GM21825 (cell line): ENCODE measurements at regions not wholly inside any gene's neighbourhood (a gene's known extent, or its start where the extent isn't known, plus 50 kb on each side); places are given as distances from the start of the nearest gene placed in this dataset.

Source experiments
- ATAC-seq: cut with Tn5 transposase; IDR thresholded peaks from one replicate; pipeline ENCODE4 v1.9.1; 2021; ENCODE audit warnings: mild to moderate bottlenecking, moderate library complexity; ENCODE audit not compliant: unreplicated experiment

DNA sequence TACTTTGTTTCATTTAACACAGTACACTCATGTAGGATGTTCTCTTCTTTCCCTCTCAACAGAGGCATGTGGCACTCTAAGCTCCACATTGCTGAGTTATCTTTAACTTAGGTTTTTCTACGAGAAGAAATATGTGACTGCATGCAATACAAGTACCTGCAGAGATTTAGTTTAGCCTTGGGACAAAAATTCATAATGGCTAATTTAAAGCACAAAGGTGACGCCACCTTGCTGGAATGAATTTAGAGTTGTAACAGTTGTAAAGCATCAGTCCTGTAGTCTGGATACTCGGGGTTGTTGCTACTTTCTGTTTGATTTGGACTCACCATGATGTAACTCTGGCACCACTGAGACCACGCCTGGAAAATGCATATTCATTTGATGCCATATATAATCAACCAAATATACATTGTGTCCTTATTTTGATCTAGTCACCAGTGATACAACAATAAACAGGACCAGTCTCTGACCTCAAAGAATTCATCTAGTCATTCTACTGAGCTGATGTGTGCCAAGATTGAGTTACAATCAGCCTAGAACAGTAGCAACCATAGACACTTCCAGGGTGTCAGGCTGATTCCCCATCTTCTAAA, 451.0 kb upstream of the ZFP42 start:
- no peak for ATAC-seq

DNA sequence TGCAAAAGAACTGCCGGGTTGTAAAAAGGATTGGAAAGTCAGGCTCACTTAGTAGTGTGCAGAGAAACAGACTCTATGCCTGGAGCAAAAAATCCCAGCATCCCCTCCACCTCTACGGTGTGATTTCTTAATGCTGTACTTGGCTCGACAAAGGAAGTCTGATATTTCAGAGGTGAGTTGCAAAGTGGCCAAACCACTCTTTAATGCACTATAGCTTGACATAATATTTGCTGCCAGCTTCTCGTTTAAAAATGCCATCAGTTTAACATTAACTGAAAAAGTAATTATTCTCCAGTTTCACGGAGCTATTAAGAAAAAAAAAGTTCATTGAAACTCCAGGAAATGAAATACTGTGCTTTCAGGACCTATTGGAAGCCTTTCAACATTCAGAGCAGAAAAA, 448.3 kb upstream of the ZFP42 start:
- ATAC-seq, result no peak

DNA sequence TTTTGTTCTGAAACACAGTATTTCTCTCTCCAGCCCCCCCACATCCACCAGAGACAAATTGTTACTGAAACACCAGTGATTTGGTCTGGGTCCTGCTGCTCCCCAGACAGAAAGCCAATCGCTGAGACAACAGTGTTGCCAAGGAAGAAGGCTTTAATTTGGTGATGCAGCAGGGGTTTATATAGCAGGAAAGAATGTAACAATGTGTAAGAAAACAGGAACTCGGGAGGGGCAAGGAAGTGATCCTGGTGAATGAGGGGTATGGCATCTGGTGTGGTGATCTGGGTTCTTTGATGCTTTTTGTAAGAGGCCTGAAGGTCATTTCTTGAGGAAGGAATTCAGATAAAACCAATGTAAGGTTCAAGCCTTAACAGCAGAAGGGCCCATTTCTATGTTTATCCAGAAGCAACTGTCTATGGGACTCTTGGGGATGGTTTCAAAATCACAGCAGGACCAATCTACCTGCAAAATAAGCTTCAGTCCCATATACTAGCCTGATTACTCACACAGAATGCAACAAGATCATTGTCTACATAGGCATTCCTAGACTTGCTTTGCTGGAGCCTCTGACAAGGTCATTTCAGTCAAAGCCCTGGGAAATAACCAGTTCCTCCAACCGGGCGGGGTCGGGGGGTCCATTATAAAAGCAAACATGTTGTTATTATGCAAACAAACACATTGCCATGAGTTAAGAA, 445.2 kb upstream of the ZFP42 start:
- ATAC-seq, result no peak

DNA sequence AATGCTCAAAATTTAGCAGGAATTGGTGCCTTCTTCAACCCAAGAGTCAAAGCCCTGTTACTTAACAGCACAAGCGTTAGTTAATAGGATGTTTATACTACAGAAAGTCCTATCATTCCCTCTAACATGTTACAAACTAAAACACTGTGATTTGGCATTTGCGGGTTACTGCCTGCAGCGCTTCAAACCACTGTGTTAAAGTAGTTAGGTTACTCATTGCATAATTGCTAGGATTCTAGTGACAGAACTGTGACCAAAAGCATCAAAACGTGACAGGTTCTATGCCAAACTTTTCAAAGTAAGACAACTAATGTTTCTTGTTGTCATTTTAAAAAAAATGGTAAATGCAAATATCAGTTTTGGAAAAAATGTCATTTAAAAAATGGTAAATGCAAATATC, 442.8 kb upstream of the ZFP42 start:
- ATAC-seq, result no peak

DNA sequence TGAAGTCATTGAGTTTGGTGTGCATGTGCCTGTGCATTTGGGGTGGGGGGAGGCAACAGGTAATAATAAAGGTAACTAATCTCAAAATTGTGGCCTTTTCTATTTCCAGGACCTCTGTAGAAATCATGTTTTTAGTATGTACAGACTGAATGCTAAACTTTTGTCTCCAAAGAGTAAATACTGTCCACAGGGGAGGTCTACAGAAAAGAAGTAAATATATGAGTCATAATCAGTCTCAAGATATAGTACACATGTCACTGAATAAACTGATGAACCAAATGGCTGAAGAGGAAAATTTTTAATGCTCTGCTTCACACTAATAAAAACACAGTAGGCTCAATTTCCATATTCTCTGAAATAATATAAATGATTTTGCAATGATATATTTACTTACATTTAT, 440.4 kb upstream of the ZFP42 start:
- no peak for ATAC-seq

DNA sequence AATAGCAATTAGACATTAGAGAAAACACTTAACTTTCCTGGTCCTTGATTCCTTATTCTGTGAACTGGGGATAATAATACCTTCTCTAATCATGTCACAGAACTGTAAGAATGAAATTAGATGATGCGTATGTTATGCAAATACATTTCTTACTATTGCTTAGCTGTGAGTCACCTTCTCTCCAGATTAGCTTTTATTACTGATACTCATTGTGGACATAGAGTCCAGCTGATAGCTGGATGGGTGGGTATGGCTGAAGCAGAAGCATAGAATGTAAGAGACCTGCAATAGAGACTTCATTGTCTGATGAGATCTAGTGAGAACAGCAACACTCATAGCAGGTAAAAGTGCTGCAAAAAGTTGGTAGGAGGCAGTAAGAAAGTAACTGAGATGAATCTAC, 437.2 kb upstream of the ZFP42 start:
- no peak for ATAC-seq

DNA sequence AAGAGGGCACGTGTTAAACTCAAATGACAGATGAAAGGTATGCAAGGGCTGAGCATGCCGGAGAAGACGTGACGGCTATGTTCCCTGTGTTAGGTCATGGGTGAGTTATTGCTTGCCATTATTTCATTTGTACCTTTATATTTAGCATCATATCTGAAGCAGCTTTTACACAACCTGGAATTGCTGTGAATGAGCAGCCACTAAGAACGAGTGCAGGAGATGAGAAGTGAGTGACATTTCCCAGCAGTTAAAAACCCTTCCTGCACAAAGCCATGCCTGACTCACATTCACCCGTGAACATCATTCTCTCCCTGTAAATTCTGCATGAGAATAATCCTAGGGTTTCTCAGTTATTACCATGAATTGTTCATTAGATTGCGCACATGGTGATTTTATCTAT, 433.2 kb upstream of the ZFP42 start:
- no peak for ATAC-seq

DNA sequence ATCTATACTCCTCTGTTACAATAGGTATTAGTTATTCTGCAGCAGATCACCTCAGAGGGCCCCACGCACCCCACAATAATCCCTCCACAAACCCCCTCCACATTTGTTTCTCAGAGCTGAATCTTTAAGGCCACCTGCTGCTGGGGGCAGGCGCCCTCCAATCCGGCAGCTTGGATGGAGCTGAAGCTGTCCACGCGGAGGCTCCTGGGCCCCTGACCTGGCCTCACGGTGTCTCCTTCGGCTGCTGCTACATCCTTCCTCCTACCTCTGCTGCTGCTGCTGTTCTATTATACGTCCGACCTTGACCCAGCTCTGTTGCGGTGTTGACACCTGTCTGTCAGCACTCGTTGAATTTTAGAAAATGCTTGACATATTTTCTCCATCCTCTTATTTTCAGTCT, 430.2 kb upstream of the ZFP42 start:
- ATAC-seq, result no peak

DNA sequence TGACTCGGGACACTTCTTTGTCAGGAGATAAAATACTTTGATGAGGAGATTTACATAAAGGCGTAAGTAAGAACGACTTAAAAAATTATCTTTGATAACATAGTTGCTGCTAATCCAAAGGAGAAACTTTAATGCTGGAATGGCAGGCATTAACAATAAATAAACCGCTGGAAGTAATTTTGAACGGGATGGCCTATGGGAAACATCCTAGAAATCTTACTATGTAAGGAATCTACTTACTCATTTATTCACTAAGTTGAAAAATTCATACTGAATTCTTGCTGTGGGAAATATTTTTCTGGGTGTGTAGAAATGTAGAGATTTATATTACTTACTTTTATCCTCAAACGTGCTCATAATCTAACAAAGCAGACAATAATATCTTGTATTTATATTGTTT, 425.7 kb upstream of the ZFP42 start:
- ATAC-seq, result no peak

DNA sequence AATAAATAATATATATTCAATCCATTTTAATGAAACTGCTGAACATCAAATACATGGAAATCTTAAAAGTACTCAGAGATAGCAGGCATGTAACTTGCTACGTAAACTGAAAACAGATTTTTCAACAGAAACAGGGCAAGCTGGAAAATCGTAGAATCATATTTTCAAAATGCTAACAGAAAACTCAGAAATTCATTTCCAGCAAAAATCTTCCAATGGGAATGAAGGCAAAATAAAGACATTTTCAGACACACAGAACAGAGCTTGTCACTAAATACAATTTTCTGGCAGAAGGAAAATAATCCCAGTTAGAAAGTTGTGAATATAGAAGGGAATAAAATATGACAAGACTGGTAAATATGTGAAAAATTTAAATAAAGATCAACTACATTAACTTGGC, 419.9 kb upstream of the ZFP42 start:
- no peak for ATAC-seq

DNA sequence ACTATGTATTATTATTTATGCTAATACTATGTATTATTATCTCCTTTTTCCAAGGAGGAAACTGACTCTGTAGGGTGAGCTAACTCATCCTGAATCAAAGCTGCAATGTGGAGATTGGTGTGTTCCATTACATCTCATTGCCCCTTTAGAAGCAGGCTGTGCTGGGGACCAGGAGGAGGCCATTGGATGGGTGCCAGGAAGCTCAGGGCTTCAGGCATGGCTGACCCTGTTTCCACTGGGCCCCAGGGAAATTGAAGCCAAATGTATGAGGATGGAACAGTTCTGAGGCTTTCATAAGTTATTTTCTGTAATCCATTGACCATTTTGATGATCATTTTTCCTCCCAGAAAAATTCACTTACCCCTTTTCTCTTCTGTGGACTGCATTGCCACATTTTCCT, 418.8 kb upstream of the ZFP42 start:
- ATAC-seq, result no peak

DNA sequence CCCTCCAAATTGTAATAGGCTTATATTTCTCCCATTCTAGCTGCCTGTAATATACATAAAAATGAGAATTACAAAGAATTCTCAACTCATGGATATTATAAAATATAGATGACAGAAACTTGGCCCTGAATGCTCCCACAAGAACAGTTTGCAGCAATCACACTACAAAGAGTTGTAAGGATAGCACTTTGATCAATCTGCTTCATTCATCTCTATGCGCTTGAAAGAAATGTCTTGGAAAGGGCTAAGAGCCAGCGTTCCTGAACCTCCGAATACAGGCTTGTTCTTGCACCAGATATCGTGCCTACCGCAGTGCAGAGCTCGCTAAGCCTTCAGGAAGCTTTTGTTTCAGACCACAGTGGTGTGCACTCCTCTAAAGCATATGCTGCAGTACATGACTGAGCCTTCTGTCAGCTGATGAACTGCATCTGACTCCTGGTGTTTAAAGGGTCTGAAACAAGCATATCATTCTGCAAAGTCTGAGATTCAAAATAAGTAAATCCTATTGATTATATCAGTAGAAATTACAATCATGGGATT, 417.6 kb upstream of the ZFP42 start:
- ATAC-seq, result no peak

DNA sequence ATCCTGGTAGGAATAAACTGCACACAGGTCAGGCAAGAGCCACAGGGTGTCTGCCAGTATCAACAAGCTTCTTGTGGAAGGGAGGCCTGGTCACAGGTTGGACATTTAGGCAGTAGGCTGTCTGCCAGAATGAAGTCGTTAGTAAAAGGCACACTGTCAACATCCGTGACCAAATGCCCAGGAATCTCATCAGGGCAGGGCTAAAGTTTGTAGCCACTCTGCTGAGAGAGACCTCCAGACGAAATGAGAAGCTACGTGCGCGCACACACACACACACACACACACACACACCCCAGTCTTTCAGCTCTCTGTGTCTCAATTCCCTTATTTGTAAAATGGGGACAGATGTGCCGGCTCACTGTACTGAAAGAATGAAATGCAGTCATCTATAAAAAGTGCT, 408.7 kb upstream of the ZFP42 start:
- ATAC-seq, result no peak

DNA sequence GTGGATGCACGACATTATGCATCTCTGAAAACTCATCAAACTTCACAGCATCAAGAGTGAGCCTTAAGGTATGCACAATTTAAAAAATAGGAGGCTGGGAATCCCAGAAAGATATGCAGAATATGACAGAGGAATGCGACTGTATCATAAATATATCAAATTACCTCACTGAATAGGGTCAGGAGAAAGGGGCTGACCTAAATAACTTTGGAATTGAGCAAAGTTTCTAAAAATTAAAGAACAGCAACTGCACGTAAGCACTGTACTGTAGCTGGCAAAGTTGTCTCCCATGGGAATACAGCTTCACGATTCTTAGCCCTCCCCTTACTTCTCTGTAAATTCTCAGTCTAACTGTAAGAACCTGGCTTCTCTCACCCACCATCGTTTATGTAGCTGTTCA, 397.4 kb upstream of the ZFP42 start:
- ATAC-seq, result no peak

DNA sequence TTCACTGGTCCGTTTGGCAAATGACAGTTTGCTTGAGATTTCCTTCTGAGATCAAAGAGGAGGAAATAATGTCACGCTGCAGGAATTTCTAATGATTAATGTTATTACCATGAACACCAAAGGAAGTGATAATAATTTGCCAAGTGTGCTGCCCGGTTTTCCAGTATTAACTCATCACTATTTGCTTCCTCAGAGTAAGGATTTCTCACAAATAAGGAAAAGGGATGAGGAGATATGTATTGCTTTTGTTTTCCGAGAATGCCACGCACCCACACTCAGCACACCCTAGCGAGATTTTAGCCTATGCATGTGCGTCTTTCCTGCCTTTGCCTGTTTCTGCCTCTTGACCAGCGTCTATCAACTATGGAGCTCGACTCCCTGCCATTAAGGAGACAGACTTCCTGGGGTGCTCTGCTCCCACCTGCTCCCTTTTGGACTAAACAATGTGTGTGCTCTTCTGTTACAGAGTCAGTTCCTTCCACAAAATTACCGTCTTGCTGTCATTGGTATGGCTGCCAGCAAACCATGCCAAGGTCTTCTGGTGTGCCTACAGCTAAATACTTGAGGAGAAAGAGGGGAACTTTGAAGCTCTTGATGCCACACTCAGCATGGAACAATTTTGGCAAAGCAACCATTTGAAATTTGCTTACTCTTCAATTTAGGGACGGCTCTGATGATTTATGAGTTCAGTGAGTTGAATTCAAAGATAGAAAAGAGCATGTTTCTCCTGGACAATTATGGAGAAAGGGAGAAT, 393.1 kb upstream of the ZFP42 start:
- ATAC-seq, result no peak

DNA sequence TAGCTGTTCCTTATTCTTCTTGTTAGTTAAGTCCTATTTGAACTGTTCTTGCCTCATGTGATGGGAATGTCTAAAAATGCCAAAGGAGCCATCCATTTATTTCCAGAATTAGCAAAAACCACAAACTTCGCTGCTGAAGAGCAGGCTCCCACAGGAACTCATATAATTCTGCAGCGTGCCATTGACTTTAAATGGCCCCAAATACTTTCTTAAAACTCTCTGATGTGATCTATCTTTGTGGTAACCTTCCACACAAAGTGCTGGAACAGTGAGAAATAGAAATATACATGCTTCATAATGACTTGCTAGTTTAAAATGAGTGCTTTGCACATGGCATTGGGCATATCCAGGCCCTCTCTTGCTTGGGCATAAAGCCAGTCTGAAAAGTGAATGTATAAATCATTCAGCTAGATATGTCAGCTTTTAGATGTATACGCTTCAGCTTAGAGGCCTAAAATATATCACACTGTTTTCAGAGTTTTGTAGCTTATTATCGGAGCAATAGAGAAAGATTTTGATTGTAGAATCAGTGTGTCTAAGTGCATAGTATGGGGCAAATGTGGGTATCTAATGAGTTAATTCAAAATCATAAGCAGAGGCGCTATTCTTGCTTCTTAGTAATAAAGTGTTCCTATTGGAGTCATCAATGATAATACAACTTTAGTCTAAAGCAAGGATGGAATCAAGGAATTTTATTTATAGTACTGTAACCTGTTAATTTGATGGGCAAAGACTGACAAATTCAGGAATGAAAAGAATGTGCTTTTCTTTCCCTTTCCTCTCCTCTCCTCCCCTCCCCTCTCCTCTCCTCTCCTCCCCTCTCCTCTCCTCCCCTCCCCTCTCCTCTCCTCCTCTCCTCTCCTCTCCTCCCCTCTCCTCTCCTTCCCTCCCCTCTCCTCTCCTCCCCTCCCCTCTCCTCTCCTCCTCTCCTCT, 392.2 kb upstream of the ZFP42 start:
- ATAC-seq, result no peak

DNA sequence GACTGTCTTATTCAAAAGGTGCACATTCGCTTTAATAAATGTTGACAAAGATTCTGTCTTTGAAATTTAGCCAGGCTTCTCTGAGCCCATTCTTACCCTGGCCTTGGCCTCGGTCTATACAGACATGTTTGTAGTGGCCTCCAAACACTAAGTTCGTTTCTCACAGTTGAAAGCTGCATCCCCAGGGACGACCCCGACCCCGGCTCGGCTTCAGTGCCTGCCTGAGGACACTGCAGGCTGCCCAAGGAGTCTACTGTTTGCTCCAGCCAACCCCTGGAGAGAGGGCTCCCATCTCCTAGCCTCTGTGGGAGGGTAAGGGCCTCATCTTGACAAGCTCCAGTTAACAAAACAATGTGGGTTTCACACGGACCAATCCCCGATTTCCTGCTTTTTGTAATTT, 390.6 kb upstream of the ZFP42 start:
- no peak for ATAC-seq

DNA sequence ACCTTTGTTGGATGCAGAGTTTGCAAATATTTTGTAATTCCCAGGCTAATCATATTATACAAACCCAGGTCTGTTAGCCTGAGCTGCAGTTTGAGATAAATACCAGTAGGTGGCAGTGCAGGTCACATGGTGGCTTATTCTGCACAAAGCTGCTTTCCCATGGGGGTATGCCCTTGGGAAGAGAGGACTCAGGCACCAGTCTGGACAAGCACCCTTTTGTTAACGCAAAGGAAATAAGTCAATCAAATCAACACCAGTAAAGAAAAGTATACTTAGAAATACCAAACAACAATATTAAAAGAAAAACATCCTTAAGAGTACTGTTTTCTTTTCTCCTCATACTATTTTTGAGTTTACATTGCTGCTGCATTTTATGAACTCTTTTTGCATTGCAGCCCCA, 389.0 kb upstream of the ZFP42 start:
- ATAC-seq, result no peak

DNA sequence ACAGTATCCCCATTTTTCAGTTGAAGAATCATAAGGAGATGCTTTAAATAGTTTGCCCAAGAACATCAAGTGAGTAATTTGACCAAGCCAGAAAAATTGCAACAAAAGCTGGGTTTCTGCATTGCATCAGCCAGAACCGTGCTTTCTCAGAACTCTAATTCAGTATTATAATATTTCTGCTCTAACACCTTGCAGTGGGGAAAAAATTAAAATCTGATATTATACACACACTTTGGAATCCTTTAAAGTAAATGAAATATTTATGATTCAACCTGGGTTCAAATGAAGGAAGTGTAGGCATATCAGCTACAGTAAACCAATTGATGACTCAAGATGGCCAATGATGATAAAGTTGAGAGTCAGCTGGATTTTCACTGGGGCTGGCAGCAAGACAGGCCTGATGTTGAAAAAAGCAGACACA, 387.6 kb upstream of the ZFP42 start:
- no peak for ATAC-seq

DNA sequence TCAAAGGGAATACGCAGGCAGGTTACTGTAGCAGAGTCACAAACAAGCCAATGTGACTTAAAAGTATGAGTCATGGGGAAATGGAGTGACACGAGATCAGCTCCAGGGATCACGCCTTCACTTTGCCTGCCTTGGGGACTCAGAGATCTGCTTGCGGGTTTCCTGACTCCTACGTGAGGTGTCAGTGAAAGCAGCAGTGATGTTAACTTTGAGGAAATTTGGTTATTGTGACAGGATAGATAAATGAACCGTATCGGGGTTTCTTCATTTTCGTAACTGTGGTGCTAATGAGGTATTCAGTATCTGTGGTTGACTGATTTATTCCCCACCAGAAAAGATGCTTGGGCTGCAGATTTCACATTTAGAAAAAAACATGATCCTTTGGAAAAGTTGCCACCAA, 383.3 kb upstream of the ZFP42 start:
- no peak for ATAC-seq
